Epithelial cell of proximal tubule (primary cell): ENCODE measurements at regions not wholly inside any gene's neighbourhood (a gene's known extent, or its start where the extent isn't known, plus 50 kb on each side); places are given as distances from the start of the nearest gene placed in this dataset.

ENCODE experiments used
- DNase-seq: peaks from one replicate; pipeline ENCODE4 v3.0.0-alpha.2; 2011; ENCODE audit warnings: low read depth
- H3K4me3 ChIP-seq: 2 replicates; pipeline ENCODE4 v1.5.1; 2011; ENCODE audit warnings: low read depth, mild to moderate bottlenecking, low read length
- TF ChIP-seq, protein P1 (sequence below): conservative IDR thresholded peaks from 2 replicates; pipeline ENCODE4 v1.5.1; 2012; ENCODE audit warnings: low read depth, mild to moderate bottlenecking, low read length

DNA sequence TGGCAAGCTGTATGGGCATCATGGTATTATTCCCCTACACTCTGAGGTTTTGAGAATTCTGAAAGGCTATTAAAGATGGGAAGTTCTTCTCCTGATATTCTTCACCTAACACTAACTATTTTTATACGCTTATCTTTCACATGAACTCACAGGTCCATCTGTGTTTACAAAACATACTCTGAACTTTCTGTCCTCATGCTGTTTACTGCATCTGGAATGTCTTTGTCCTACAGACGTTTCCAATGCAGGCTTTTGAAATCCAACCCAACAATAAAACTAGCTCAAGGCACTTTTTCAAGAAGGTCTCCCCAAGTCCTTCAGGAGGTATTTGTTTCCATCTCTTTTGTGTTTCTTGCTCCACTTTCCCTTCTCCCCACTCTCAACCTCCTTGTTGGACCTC is 60.5 kb upstream of the MLIP start:
- no peak overlapping the region for H3K4me3 ChIP-seq
- TF ChIP-seq, protein P1, sequence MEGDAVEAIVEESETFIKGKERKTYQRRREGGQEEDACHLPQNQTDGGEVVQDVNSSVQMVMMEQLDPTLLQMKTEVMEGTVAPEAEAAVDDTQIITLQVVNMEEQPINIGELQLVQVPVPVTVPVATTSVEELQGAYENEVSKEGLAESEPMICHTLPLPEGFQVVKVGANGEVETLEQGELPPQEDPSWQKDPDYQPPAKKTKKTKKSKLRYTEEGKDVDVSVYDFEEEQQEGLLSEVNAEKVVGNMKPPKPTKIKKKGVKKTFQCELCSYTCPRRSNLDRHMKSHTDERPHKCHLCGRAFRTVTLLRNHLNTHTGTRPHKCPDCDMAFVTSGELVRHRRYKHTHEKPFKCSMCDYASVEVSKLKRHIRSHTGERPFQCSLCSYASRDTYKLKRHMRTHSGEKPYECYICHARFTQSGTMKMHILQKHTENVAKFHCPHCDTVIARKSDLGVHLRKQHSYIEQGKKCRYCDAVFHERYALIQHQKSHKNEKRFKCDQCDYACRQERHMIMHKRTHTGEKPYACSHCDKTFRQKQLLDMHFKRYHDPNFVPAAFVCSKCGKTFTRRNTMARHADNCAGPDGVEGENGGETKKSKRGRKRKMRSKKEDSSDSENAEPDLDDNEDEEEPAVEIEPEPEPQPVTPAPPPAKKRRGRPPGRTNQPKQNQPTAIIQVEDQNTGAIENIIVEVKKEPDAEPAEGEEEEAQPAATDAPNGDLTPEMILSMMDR = no peak
- no peak for DNase-seq

DNA sequence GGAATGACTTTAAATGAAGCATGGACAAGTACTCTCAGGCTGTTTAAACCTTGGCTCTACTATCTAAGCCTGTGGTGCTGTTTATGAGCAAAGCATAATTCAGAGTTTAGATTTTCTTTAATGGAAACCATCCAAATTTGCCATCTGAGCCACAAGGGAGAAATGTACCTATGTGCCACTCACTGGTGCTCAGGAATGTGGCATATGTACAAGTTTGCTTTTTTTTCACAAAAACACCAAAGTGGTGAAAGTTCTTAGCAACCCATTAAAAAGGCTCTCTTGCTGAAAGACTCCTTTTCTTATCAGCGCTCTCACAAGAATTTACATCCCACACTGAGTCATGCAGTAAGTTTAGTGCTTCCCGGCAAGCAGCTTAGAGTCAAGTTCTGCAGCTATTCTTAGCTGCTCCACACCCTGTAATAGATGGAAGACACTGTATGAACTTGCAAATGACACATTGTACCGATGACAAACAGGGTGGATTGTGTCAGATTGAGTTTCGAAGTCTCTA is 57.3 kb upstream of the MLIP start:
- DNase-seq = peak; percentile 18
- TF ChIP-seq, protein P1 = no peak
- H3K4me3 ChIP-seq = no peak overlapping the region

DNA sequence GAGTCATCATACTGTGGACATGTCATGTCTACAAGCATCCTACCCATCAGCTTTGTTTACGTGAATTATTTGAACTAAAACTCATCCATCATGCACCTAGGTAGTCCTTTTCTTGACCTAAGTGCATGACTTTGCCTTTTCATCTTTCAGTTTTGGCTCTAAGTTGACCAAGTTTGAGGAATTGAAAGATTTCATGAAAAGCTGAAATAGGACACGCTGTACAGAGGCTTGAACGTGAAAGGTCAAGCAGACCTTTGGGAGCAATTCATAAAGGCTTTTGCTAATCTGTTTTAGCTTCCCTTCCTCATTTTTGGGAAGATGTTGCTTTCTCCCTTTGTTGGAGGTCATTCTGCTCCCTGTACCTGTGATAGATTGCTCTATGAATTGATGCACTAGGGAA is 55.1 kb upstream of the MLIP start:
- H3K4me3 ChIP-seq = no peak overlapping the region
- DNase-seq = no peak
- TF ChIP-seq, protein P1 = no peak

DNA sequence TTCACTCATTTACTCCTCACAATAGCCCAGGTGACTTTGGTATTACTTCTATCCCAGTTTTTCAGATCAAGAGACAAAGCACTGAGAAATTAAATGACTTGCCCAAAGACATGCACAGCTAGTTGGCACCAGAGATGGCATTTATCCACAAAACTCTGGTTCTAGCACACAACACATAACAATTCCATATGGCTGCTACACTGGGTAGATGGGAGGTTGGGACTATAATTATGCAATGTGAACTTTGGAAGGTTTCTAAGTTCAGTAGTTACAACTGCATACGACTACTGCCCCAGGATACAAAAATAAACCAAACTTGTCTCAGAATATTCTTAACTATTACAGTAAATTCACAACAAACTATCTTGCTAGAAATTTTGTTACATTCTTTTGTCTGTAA is 54.2 kb upstream of the MLIP start:
- TF ChIP-seq, protein P1 = no peak
- DNase-seq = no peak
- H3K4me3 ChIP-seq = no peak overlapping the region

DNA sequence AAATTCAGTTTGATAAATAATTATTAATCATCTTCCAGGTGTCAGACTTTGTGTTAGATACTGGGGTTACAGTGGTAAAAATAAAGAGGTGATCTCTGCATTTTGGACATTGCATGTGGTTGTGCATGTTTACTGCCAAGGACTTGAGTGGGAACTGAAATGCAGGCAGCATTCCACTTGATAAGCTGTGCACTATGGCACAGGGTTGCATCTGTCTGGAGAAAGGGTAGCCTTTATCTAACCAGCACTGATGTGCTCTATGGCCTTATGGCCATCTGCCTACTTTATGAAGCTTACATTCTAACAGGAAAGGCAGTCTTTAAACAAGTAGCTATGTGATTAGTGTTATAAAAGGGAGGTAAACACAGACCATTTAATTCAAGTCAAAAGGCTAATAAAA is 53.0 kb upstream of the MLIP start:
- DNase-seq = no peak
- TF ChIP-seq, protein P1 = no peak
- no peak overlapping the region for H3K4me3 ChIP-seq

DNA sequence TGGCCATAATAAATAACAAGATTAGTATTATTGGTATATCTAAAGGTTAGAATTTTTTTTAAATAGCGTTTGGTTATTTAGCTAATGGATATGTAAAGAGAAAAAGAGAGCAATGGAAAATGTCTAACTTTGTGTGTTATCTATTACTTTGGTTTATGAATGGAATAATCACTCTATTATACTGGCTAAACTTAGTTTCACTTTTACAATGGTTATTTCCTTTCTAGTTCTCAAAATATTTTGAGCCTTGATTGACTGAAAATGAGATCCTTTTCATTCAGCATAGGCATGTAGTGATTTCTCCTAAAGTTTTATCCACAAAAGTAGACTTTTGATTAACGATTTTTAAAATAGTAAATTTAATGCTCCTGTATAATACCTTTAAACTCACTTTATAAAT is 51.6 kb upstream of the MLIP start:
- TF ChIP-seq, protein P1 = no peak
- no peak for DNase-seq
- H3K4me3 ChIP-seq = no peak overlapping the region

DNA sequence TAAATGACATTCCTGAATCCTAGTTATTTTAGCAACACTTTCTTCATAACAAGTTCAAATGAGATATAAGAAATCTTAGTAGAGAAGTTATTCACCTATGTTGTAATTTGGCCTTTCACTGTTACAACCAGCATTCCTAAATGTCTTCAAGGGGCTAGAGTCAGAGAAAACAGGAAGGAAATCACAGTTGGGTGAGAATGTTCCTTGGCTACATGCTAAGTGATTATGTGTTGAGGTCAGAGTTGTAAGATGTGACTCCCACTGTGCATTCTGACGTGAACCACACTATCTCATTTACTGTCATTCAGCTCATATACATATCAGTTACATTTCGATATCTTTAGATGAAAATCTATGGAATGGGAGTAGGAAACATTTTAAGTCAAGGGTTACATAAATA is 51.0 kb upstream of the MLIP start:
- H3K4me3 ChIP-seq = no peak overlapping the region

More for the DNA sequence above, 51.0 kb upstream of the MLIP start:
- TF ChIP-seq, protein P1 = no peak
- DNase-seq = peak; percentile 33
